ENCODE measurements at regions not wholly inside any gene's neighbourhood (a gene's known extent, or its start where the extent isn't known, plus 50 kb on each side); places are given as distances from the start of the nearest gene placed in this dataset.

DNA sequence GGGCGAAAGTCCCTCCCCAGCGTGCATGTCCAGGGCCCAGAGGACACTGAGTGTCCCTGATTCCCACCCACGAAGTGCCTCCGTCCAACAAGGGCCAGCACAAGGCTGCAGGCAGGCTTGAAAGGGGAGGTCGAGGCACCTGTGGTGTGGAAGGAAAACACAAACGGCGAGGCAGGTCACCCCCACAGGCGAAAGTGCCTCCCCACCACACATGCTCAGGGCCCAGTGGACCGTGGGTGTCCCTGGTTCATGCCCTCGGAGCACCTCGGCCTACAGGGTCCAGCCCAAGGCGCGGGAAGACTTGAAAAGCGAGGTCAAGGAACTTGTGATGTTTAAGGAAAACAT lies 370.4 kb downstream of the ALG10 start:
- TF ChIP-seq EZH2 (IDR thresholded peaks at IDR 0.05; ENCODE audit: low read length, missing control alignments), result no peak
- TF ChIP-seq, protein P1, sequence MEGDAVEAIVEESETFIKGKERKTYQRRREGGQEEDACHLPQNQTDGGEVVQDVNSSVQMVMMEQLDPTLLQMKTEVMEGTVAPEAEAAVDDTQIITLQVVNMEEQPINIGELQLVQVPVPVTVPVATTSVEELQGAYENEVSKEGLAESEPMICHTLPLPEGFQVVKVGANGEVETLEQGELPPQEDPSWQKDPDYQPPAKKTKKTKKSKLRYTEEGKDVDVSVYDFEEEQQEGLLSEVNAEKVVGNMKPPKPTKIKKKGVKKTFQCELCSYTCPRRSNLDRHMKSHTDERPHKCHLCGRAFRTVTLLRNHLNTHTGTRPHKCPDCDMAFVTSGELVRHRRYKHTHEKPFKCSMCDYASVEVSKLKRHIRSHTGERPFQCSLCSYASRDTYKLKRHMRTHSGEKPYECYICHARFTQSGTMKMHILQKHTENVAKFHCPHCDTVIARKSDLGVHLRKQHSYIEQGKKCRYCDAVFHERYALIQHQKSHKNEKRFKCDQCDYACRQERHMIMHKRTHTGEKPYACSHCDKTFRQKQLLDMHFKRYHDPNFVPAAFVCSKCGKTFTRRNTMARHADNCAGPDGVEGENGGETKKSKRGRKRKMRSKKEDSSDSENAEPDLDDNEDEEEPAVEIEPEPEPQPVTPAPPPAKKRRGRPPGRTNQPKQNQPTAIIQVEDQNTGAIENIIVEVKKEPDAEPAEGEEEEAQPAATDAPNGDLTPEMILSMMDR (conservative IDR thresholded peaks at IDR 0.05 in 1 of 2, IDR thresholded peaks at IDR 0.05 in 1 of 2; ENCODE audit: low read depth in 1 of 2, low read length in 2 of 2), result no peak
- no peak overlapping the region for H3K9ac ChIP-seq (ENCODE audit: insufficient read depth, low read length)
- H3K79me2 ChIP-seq (ENCODE audit: control insufficient read depth, insufficient read depth, low read length), result no peaks in the 10 kb centered on the region
- H3K36me3 ChIP-seq (ENCODE audit: control insufficient read depth, insufficient read depth, low read length), result no peaks in the 10 kb centered on the region
- no peaks in the 10 kb centered on the region for H3K4me1 ChIP-seq (ENCODE audit: control insufficient read depth, extremely low read depth, insufficient read depth, low read length)
- H3K4me2 ChIP-seq (ENCODE audit: extremely low read depth, insufficient read depth, low read length), result no peak overlapping the region
- no peak overlapping the region for H3K27ac ChIP-seq (ENCODE audit: insufficient read depth, low read length)
- H4K20me1 ChIP-seq (ENCODE audit: control insufficient read depth, extremely low read depth, insufficient read depth, low read length), result no peaks in the 10 kb centered on the region
- no peaks in the 10 kb centered on the region for H3K27me3 ChIP-seq (ENCODE audit: control insufficient read depth, insufficient read depth, low read length)
- no peak for DNase-seq (ENCODE audit: low read depth in 2 of 2)
- no peak overlapping the region for H3K4me3 ChIP-seq (replicated peaks in 1 of 4; ENCODE audit: control extremely low read depth in 1 of 4, insufficient read depth in 1 of 4, low read depth in 3 of 4, low read length in 4 of 4)
- no peaks in the 10 kb centered on the region for H3K9me3 ChIP-seq (ENCODE audit: control insufficient read depth, insufficient read depth, low read depth, low read length)
- no peak overlapping the region for H2AFZ ChIP-seq (ENCODE audit: low read length)

DNA sequence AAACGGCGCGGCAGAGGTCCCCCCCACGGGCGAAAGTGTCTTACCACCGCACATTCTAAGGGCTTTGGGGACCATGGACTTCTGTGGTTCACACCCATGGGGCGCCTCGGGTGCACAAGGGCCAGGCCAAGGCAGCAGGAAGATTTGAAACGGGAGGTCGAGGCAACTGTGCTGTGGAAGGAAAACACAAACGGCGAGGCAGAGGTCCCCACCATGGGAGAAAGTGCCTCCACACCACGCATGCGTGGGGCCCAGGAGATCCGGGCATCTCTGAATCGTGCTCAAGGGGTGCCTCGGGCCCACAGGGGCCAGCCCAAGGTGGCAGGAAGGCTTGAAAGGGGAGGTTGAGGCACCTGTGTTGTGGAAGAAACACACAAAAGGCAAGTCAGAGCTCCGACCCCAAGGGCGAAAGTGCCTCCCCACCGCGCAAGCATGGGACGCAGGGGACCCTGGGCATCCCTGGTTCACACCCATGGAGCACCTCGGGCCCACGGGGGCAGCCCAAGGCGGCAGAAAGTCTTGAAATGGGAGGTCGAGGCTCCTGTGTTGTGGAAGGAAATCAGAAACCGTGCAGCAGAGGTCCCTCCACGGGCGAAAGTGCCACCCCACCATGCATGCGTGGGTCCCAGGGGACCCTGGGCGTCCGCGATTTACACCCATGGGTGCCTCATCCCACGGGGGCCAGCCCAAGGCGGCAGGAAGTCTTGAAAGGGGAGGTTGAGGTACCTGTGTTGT lies 371.0 kb downstream of the ALG10 start:
- no peak for DNase-seq (ENCODE audit: low read depth in 2 of 2)
- H3K27me3 ChIP-seq (ENCODE audit: control insufficient read depth, insufficient read depth, low read length), result no peaks in the 10 kb centered on the region
- H3K4me2 ChIP-seq (ENCODE audit: extremely low read depth, insufficient read depth, low read length), result no peak overlapping the region
- H3K4me3 ChIP-seq (replicated peaks in 1 of 4; ENCODE audit: control extremely low read depth in 1 of 4, insufficient read depth in 1 of 4, low read depth in 3 of 4, low read length in 4 of 4), result no peak overlapping the region
- H3K27ac ChIP-seq (ENCODE audit: insufficient read depth, low read length), result no peak overlapping the region
- no peak overlapping the region for H2AFZ ChIP-seq (ENCODE audit: low read length)
- no peaks in the 10 kb centered on the region for H4K20me1 ChIP-seq (ENCODE audit: control insufficient read depth, extremely low read depth, insufficient read depth, low read length)
- no peak overlapping the region for H3K9ac ChIP-seq (ENCODE audit: insufficient read depth, low read length)
- H3K9me3 ChIP-seq (ENCODE audit: control insufficient read depth, insufficient read depth, low read depth, low read length), result no peaks in the 10 kb centered on the region
- no peaks in the 10 kb centered on the region for H3K79me2 ChIP-seq (ENCODE audit: control insufficient read depth, insufficient read depth, low read length)
- TF ChIP-seq EZH2 (IDR thresholded peaks at IDR 0.05; ENCODE audit: low read length, missing control alignments), result no peak
- TF ChIP-seq, protein P1 (conservative IDR thresholded peaks at IDR 0.05 in 1 of 2, IDR thresholded peaks at IDR 0.05 in 1 of 2; ENCODE audit: low read depth in 1 of 2, low read length in 2 of 2), result no peak
- no peaks in the 10 kb centered on the region for H3K36me3 ChIP-seq (ENCODE audit: control insufficient read depth, insufficient read depth, low read length)
- no peaks in the 10 kb centered on the region for H3K4me1 ChIP-seq (ENCODE audit: control insufficient read depth, extremely low read depth, insufficient read depth, low read length)

DNA sequence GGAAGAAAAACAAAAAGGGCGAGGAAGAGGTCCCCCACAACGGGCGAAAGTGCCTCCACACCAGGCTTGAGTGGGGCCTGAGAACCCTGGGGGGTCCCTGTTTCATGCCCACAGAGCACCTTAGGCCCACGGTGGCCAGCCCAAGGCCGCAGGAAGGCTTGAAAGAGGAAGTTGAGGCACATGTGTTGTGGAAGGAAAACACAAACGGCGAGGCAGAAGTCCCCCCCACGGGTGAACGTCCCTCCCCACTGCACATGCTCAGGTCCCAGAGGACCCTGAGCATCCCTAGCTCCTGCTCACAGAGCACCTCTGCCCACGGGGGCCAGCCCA lies 371.5 kb downstream of the ALG10 start:
- Histone ChIP-seq H2AFZ (ENCODE audit: low read length) (no peak overlapping the region), H3K4me1 (ENCODE audit: control insufficient read depth, extremely low read depth, insufficient read depth, low read length) (no peaks in the 10 kb centered on the region), H3K4me3 (replicated peaks in 1 of 4; ENCODE audit: control extremely low read depth in 1 of 4, insufficient read depth in 1 of 4, low read depth in 3 of 4, low read length in 4 of 4) (no peak overlapping the region), H3K36me3 (ENCODE audit: control insufficient read depth, insufficient read depth, low read length) (no peaks in the 10 kb centered on the region), H3K9me3 (ENCODE audit: control insufficient read depth, insufficient read depth, low read depth, low read length) (no peaks in the 10 kb centered on the region), H3K9ac (ENCODE audit: insufficient read depth, low read length) (no peak overlapping the region), H3K79me2 (ENCODE audit: control insufficient read depth, insufficient read depth, low read length) (no peaks in the 10 kb centered on the region), H3K4me2 (ENCODE audit: extremely low read depth, insufficient read depth, low read length) (no peak overlapping the region), H4K20me1 (ENCODE audit: control insufficient read depth, extremely low read depth, insufficient read depth, low read length) (no peaks in the 10 kb centered on the region), H3K27me3 (ENCODE audit: control insufficient read depth, insufficient read depth, low read length) (no peaks in the 10 kb centered on the region), H3K27ac (ENCODE audit: insufficient read depth, low read length) (no peak overlapping the region)
- no peak for TF ChIP-seq EZH2 (IDR thresholded peaks at IDR 0.05; ENCODE audit: low read length, missing control alignments)
- TF ChIP-seq, protein P1 (conservative IDR thresholded peaks at IDR 0.05 in 1 of 2, IDR thresholded peaks at IDR 0.05 in 1 of 2; ENCODE audit: low read depth in 1 of 2, low read length in 2 of 2), result no peak
- no peak for DNase-seq (ENCODE audit: low read depth in 2 of 2)

Measured in fibroblast of lung (primary cell).